Ectodermal cell (in vitro differentiated cells): ENCODE measurements at regions not wholly inside any gene's neighbourhood (a gene's known extent, or its start where the extent isn't known, plus 50 kb on each side); places are given as distances from the start of the nearest gene placed in this dataset.
"Not testable (repeated sequence)": the region's sequence is repeated elsewhere in the genome, so short reads cannot be mapped to it uniquely, and the experiment has no call there.

Experiments used
- H3K27ac ChIP-seq: 2 replicates; pipeline ENCODE4 v1.7.0; 2013; ENCODE audit warnings: mild to moderate bottlenecking, low read depth, low read length; ENCODE audit not compliant: insufficient read depth, poor library complexity, severe bottlenecking
- H3K27me3 ChIP-seq: 2 replicates; pipeline ENCODE4 v1.7.0; 2013; ENCODE audit warnings: mild to moderate bottlenecking, low read length; ENCODE audit not compliant: insufficient read depth, control insufficient read depth, poor library complexity, severe bottlenecking
- H3K36me3 ChIP-seq: one replicate; pipeline ENCODE4 v1.7.0; 2013; ENCODE audit warnings: low read length; ENCODE audit not compliant: control insufficient read depth, insufficient read depth
- H3K4me1 ChIP-seq: one replicate; pipeline ENCODE4 v1.7.0; 2013; ENCODE audit warnings: low read length; ENCODE audit not compliant: control insufficient read depth, insufficient read depth
- H3K4me3 ChIP-seq: 2 replicates; pipeline ENCODE4 v1.7.0; 2013; ENCODE audit warnings: low read depth, low read length, control low read depth; ENCODE audit not compliant: insufficient read depth
- H3K9me3 ChIP-seq: 2 replicates; pipeline ENCODE4 v1.7.0; 2013; ENCODE audit warnings: mild to moderate bottlenecking, low read length, moderate library complexity; ENCODE audit not compliant: control insufficient read depth
- WGBS, 2 experiments: methylation state at CpG; one replicate each; pipeline ENCODE4 v1.1.7; 2013; ENCODE audit warnings: missing lambda C conversion rate in 2 of 2; 5-methylcytosine and 5-hydroxymethylcytosine counted together

DNA sequence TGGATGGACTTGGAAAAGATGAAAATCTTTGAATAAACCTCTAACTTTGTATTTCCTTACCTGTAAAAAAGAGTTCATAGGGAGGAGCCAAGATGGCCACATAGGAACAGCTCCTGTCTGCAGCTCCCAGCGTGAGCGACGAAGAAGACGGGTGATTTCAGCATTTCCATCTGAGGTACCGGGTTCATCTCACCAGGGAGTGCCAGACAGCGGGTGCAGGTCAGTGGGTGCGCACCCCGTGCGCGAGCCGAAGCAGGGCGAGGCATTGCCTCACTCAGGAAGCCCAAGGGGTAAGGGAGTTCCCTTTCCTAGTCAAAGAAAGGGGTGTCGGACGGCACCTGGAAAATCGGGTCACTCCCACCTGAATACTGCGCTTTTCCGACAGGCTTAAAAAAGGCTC lies 191.3 kb upstream of the DDX18 start:
- H3K9me3 ChIP-seq, H3K4me1 ChIP-seq, H3K27me3 ChIP-seq, H3K36me3 ChIP-seq: not testable (repeated sequence)
- Histone ChIP-seq H3K4me3 (peak overlapping the region; percentile 37), H3K27ac (peak overlapping the region; percentile 11)
- 66 to 73% methylated on average over 17 of the region's 17 CpGs for WGBS, 2 experiments

DNA sequence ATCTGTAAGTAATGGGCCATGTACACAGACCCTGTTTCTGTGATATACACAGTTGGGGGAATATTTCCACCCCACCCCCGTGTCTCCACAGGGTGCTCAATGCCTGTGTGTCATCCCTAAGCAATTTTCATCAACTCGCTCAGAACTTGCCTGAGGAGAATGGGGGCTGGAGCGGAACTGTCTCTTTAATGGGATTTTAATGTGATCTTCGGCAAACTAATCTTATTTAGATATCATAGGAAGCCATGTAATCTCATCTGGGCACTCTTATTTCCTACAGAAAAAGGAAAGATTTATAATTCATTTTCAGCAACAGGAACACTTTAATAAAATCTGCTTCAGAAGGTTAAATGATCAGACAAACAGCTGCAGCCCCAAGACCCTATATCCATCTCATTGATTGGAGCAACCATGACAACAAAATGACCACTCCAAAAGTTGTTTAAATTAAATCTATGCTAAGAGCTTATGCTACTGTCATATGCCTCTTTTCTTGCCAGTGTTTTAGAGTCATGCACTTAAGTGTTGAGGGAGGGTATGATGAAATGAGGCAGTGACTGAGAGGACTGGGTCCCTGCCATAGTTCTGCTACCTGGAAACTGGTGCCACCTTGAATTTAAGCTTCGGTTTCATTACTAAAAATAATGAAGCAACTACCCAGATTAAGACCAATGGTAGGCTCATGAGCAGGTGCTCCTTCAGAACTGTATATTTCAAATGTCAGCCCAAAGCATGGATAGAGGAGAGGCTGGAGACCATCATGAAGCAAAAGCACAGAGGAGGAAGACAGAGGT lies 183.1 kb upstream of the DDX18 start:
- H3K27ac ChIP-seq: no peak overlapping the region
- no peaks in the 10 kb centered on the region for H3K9me3 ChIP-seq
- no peaks in the 10 kb centered on the region for H3K4me1 ChIP-seq
- no peak overlapping the region for H3K4me3 ChIP-seq
- no peaks in the 10 kb centered on the region for H3K36me3 ChIP-seq
- H3K27me3 ChIP-seq: no peaks in the 10 kb centered on the region
- WGBS, 2 experiments: 77 to 87% methylated on average over 5 of the region's 5 CpGs

DNA sequence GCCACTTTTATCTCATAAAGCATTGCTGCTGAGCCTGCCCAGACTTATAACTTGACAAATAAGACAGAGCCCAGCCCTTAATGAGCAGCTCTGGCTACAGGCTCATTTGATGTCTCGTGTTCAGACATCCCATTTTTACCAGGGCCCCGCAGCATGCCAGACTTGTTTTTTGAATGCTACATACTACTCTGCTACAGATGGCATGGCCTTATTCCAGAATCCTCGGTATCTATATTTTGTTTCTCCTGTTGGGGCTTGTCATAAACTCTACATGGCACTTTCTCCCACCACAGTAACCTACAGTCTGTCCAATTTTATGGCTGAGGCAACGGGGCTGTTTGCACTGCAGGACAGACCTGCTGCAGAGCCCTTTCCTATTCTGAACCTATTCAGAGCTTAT lies 179.0 kb upstream of the DDX18 start:
- H3K4me3 ChIP-seq: no peak overlapping the region
- 79% methylated on average over 4 of the region's 4 CpGs for WGBS, 2 experiments
- H3K4me1 ChIP-seq: no peaks in the 10 kb centered on the region
- H3K9me3 ChIP-seq: no peaks in the 10 kb centered on the region
- no peak overlapping the region for H3K27ac ChIP-seq
- no peaks in the 10 kb centered on the region for H3K36me3 ChIP-seq
- no peaks in the 10 kb centered on the region for H3K27me3 ChIP-seq

DNA sequence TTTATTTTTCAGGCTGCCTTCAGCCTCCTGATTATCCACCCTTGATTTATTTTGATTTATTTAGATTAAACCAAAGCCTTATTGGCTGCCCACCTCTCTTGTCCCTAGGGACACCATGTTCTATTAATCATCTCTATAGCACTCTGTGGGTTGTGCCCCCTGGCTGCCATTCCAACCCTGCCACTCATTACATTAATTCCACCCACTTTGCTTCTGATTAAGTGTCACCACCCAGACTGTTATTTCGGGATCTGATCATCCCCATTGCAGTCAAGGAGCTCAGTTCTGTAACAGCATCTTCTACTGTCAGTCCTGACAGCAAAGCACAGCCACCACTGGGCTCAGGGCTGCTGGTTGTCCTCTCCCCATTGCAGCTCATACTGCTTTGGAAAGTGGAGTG lies 175.1 kb upstream of the DDX18 start:
- 91 to 96% methylated on average over 1 of the region's 1 CpG for WGBS, 2 experiments
- H3K36me3 ChIP-seq: no peaks in the 10 kb centered on the region
- H3K27ac ChIP-seq: no peak overlapping the region
- H3K4me1 ChIP-seq: peaks cover 5% of the 10 kb centered on the region
- H3K27me3 ChIP-seq: no peaks in the 10 kb centered on the region
- H3K4me3 ChIP-seq: no peak overlapping the region
- no peaks in the 10 kb centered on the region for H3K9me3 ChIP-seq

DNA sequence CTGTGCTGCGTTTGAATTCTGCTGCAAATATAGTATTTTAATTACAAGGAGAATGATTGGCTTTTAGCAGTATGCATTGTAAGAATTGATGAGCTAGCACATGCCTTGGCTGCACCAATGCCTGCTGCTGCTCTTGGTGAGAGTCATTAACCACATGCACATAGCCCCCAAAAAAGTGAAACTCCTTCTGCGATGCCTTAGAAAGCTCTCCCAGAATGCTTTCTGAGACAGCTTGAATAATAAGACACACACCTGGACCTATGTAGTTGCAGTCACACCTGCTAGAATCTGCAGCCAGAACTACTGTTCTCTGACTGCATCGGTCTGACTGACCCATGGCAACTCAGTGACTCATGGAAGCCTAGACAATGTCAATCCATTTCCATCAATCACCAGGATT lies 170.1 kb upstream of the DDX18 start:
- H3K27ac ChIP-seq: no peak overlapping the region
- no peaks in the 10 kb centered on the region for H3K36me3 ChIP-seq
- 78 to 95% methylated on average over 2 to 3 of the region's 3 CpGs for WGBS, 2 experiments
- H3K27me3 ChIP-seq: no peaks in the 10 kb centered on the region
- H3K4me3 ChIP-seq: no peak overlapping the region
- H3K4me1 ChIP-seq: peaks cover 5% of the 10 kb centered on the region
- no peaks in the 10 kb centered on the region for H3K9me3 ChIP-seq

DNA sequence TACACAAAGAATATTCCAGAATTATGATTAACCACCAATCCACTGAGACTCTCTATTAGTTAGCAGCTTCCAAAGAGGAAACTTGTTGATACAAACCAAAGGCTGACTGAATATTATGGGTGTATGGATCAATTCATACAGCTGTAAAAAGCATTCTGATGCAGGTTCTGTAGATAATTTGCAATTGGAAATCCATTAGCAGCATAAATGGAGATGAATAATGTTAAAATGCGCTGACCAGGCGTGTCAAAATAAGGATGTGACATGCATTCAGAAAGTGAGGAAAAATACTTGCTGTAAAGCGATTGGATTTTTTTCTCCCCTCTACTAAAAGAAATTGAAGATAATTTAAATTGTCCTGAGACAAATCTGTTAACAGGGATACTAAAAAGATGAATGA lies 169.0 kb upstream of the DDX18 start:
- WGBS, 2 experiments: 71 to 82% methylated on average over 3 of the region's 3 CpGs
- Histone ChIP-seq H3K36me3 (no peaks in the 10 kb centered on the region), H3K27me3 (no peaks in the 10 kb centered on the region), H3K4me3 (no peak overlapping the region), H3K4me1 (peaks cover 5% of the 10 kb centered on the region), H3K27ac (no peak overlapping the region), H3K9me3 (no peaks in the 10 kb centered on the region)

DNA sequence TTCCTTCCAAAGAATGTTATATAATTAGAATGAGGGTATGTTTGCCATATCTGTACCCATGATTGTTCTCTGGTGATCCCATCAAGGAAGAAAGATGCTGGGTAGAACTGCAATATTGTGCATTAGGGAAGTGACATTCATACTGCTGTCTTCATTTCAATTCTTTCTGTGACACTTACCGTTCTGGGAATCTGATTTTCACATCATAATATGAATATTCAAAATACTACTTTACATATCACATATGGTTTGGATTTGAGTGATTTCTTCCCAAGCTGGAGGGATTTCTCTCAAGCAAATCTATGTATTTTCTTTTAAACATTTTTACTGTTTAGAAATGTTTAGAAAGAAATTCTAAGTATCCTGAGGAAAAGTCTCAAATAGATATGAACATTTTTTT lies 168.4 kb upstream of the DDX18 start:
- Histone ChIP-seq H3K4me1 (peaks cover 5% of the 10 kb centered on the region), H3K36me3 (no peaks in the 10 kb centered on the region), H3K27me3 (no peaks in the 10 kb centered on the region), H3K9me3 (no peaks in the 10 kb centered on the region), H3K4me3 (no peak overlapping the region), H3K27ac (no peak overlapping the region)
- 100% methylated on average over 1 of the region's 1 CpG; no CpG with 5 or more reads in 1 of the 2 experiments for WGBS, 2 experiments

DNA sequence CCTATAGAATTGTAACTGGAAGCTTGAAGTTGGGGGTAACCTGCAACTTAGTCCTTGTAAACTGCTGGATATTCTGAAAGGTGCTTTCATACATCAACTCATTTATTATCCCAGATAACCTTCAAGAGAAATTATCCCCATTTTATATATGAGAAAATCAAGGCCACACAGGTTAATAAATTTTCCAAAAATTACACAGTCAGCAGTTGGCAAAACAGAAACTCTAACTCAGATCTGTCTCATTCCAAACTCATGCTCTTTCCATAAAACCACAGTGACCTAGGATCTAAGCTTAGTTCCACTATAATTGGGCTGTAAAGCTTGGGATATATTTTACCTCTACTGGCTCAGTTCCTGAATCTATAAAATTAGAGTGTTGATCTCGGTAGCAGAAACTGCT lies 167.6 kb upstream of the DDX18 start:
- H3K27me3 ChIP-seq: no peaks in the 10 kb centered on the region
- H3K36me3 ChIP-seq: no peaks in the 10 kb centered on the region
- no peak overlapping the region for H3K27ac ChIP-seq
- H3K4me3 ChIP-seq: no peak overlapping the region
- H3K9me3 ChIP-seq: no peaks in the 10 kb centered on the region
- peaks cover 5% of the 10 kb centered on the region for H3K4me1 ChIP-seq
- WGBS, 2 experiments: 93 to 96% methylated on average over 1 of the region's 1 CpG

DNA sequence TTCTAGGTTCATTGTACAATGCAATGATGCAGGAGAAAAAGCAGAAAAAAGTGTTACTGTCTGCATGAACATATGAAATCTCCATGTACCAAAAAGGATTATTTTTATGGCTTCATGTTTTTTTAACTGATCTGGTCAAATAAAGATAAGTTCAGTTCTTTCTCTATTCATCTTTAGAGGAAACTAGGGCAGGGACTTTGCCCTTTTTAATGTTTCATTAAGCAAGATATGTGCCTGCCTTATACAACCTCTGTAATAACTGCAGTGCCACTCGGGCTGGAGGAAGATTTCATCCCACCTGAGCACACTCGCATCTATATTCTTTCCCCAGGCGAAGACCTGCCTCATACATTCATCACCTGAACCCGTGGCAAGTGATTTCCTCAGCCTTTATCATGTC lies 157.9 kb upstream of the DDX18 start:
- 80 to 84% methylated on average over 4 of the region's 4 CpGs for WGBS, 2 experiments
- no peak overlapping the region for H3K27ac ChIP-seq
- peaks cover 10% of the 10 kb centered on the region for H3K4me1 ChIP-seq
- no peaks in the 10 kb centered on the region for H3K36me3 ChIP-seq
- no peaks in the 10 kb centered on the region for H3K9me3 ChIP-seq
- H3K27me3 ChIP-seq: no peaks in the 10 kb centered on the region
- no peak overlapping the region for H3K4me3 ChIP-seq

DNA sequence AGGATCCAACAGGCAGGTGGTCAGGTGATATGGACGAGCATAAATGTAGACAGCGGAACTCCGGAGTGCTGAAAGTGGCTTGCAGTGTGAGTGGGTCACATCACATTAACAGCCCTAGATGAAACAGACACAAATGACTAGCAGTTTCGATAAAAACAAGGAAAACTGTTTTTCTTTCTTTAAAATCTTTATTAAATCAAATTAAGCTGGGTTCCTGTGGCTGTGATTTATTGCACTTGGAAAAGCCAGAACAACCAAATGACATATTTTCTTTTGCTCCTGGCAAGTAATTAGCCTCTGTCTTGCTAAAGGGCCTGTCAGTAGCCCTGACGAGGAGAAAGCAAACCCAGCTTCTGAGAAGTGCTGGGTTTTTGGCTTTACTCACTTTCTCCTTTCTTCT lies 152.9 kb upstream of the DDX18 start:
- peaks cover 16% of the 10 kb centered on the region for H3K4me1 ChIP-seq
- no peaks in the 10 kb centered on the region for H3K27me3 ChIP-seq
- H3K4me3 ChIP-seq: no peak overlapping the region
- no peaks in the 10 kb centered on the region for H3K36me3 ChIP-seq
- no peak overlapping the region for H3K27ac ChIP-seq
- 78 to 82% methylated on average over 4 to 5 of the region's 5 CpGs for WGBS, 2 experiments
- H3K9me3 ChIP-seq: no peaks in the 10 kb centered on the region

DNA sequence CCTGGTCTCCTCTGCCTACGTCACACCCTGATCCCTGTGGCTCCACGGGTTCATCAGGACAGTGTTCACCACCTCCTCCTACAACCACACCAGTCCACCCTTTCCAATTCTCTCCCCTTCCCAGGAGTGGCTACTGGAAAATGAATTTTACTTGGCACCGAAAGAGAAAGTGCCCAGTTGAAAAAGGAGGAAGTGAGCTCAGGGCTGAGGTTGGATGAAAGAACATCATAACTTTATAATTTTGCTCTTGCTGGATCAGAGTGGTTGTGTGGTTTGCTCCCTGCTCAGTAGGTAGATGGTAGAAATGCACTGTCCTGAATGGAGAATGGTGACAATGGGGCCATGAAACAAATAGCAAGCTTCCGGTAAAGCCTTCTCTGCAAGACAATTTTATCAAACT lies 140.3 kb upstream of the DDX18 start:
- WGBS, 2 experiments: 93 to 98% methylated on average over 4 of the region's 4 CpGs
- Histone ChIP-seq H3K36me3 (no peaks in the 10 kb centered on the region), H3K27ac (no peak overlapping the region), H3K9me3 (no peaks in the 10 kb centered on the region), H3K27me3 (no peaks in the 10 kb centered on the region), H3K4me1 (no peaks in the 10 kb centered on the region), H3K4me3 (no peak overlapping the region)
